GM23248 (cell line): ENCODE measurements at regions not wholly inside any gene's neighbourhood (a gene's known extent, or its start where the extent isn't known, plus 50 kb on each side); places are given as distances from the start of the nearest gene placed in this dataset.

Source experiments
- DNase-seq: peaks from one replicate; pipeline ENCODE4 v3.0.0-alpha.2; 2015
- H2AFZ ChIP-seq: fragments of 200-600 bp; sonication (generic); 2 replicates; pipeline ENCODE4 v1.6.1; 2016; ENCODE audit warnings: antibody characterized with exemption
- H3F3A ChIP-seq: fragments of 200-600 bp; sonication (generic); 2 replicates; pipeline ENCODE4 v1.6.1; 2016; ENCODE audit warnings: mild to moderate bottlenecking, antibody characterized with exemption, mixed run types; ENCODE audit not compliant: insufficient read depth
- H3K27ac ChIP-seq: fragments of 200-600 bp; sonication (generic); 2 replicates; pipeline ENCODE4 v1.5.1; 2016; ENCODE audit warnings: mild to moderate bottlenecking
- H3K27me3 ChIP-seq: fragments of 200-600 bp; sonication (generic); replicated peaks from 2 replicates; pipeline ENCODE4 v1.6.1; 2016; ENCODE audit warnings: mild to moderate bottlenecking; ENCODE audit not compliant: insufficient read depth
- H3K36me3 ChIP-seq: fragments of 200-600 bp; sonication (generic); 2 replicates; pipeline ENCODE4 v1.6.1; 2016; ENCODE audit warnings: low read depth, mild to moderate bottlenecking
- H3K4me1 ChIP-seq: fragments of 200-600 bp; sonication (generic); 2 replicates; pipeline ENCODE4 v1.6.1; 2016; ENCODE audit warnings: mild to moderate bottlenecking; ENCODE audit not compliant: insufficient read depth
- H3K4me2 ChIP-seq: fragments of 200-600 bp; sonication (generic); one replicate; pipeline ENCODE4 v1.6.1; 2016; ENCODE audit warnings: mild to moderate bottlenecking; ENCODE audit not compliant: unreplicated experiment
- H3K4me3 ChIP-seq: fragments of 200-600 bp; sonication (generic); 2 replicates; pipeline ENCODE4 v1.5.1; 2016; ENCODE audit warnings: mild to moderate bottlenecking
- H3K79me2 ChIP-seq: fragments of 200-600 bp; sonication (generic); 2 replicates; pipeline ENCODE4 v1.6.1; 2016; ENCODE audit warnings: mild to moderate bottlenecking; ENCODE audit not compliant: insufficient read depth
- H3K9ac ChIP-seq: fragments of 200-600 bp; sonication (generic); 2 replicates; pipeline ENCODE4 v1.6.1; 2016; ENCODE audit warnings: mild to moderate bottlenecking
- H3K9me2 ChIP-seq: fragments of 200-600 bp; sonication (generic); 2 replicates; pipeline ENCODE4 v1.6.1; 2016; ENCODE audit warnings: mixed run types, mild to moderate bottlenecking, moderate library complexity; ENCODE audit not compliant: insufficient read depth
- H3K9me3 ChIP-seq: fragments of 200-600 bp; sonication (generic); one replicate; pipeline ENCODE4 v1.6.1; 2017; ENCODE audit warnings: low read depth
- H4K20me1 ChIP-seq: fragments of 200-600 bp; sonication (generic); 2 replicates; pipeline ENCODE4 v1.6.0; 2016; ENCODE audit not compliant: insufficient read depth
- EZH2 ChIP-seq: fragments of 200-600 bp; sonication (generic); IDR thresholded peaks from 2 replicates; pipeline ENCODE4 v1.6.1; 2018; ENCODE audit warnings: antibody characterized with exemption, mild to moderate bottlenecking; ENCODE audit not compliant: insufficient read depth, poor library complexity, severe bottlenecking
- EZH2phosphoT487 ChIP-seq: fragments of 200-600 bp; sonication (generic); IDR thresholded peaks from 2 replicates; pipeline ENCODE4 v1.6.1; 2018; ENCODE audit warnings: antibody characterized with exemption, moderate library complexity, mild to moderate bottlenecking, low read depth; ENCODE audit not compliant: insufficient read depth
- WGBS, 2 experiments: methylation state at CpG; one replicate each; pipeline ENCODE4 v1.1.6; 2015 to 2017; ENCODE audit warnings: low lambda C conversion rate in 2 of 2, low coverage in 1 of 2; ENCODE audit errors: missing lambda C conversion rate in 2 of 2; 5-methylcytosine and 5-hydroxymethylcytosine counted together
- in situ Hi-C: fragments of 300-500 bp; cut with MboI; formaldehyde crosslinking; loops from 2 replicates; pipeline ENCODE4 v1.15.0; 2020

- H3K9me2 ChIP-seq = no peaks in the 10 kb centered on the region
- H3K36me3 ChIP-seq = no peaks in the 10 kb centered on the region
- H3K4me3 ChIP-seq = no peak overlapping the region
- no peaks in the 10 kb centered on the region for H3F3A ChIP-seq
- no peak overlapping the region for H2AFZ ChIP-seq
- in situ Hi-C loops = no loop called here
- H3K27ac ChIP-seq = no peak overlapping the region
- no peaks in the 10 kb centered on the region for H3K79me2 ChIP-seq
- no peaks in the 10 kb centered on the region for H4K20me1 ChIP-seq
- DNase-seq = no peak
- TF ChIP-seq EZH2phosphoT487 (no peak), EZH2 (no peak)
- H3K4me2 ChIP-seq = no peak overlapping the region
- H3K4me1 ChIP-seq = peaks cover 6% of the 10 kb centered on the region; the same call in 1 of the 2 replicates
- no peak overlapping the region for H3K9ac ChIP-seq
- no peaks in the 10 kb centered on the region for H3K9me3 ChIP-seq
- H3K27me3 ChIP-seq = no peaks in the 10 kb centered on the region
- 74 to 76% methylated on average over 4 of the region's 4 CpGs for WGBS, 2 experiments
Observed at GRCh38 chr6:132122871-132123270, 171.7 kb upstream of the CCN2 start.

DNA sequence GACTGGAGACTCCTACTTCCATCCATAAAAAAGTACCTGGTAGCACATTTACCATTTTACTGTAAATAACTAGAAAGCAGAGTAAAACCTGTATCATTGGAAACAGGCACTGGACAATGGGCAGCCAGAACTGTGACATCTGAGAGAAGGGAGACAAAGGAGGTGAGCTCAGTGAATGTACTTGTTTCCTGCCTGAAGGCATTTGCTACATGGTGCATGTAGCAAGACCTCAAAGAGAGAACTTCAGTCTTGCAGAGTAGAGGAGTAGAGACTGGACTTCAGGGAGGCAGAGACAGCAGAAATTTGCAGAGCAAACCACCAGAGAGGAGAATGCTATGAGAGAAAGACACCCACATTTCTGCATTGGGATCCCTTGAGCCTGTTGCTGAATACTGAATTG lies 171.0 kb upstream of the CCN2 start:
- Histone ChIP-seq H3K9ac (no peak overlapping the region), H3K9me3 (no peaks in the 10 kb centered on the region), H3K27ac (no peak overlapping the region), H3K79me2 (no peaks in the 10 kb centered on the region), H3K4me3 (no peak overlapping the region), H3K4me1 (peaks cover 6% of the 10 kb centered on the region; the same call in 1 of the 2 replicates), H4K20me1 (no peaks in the 10 kb centered on the region), H3F3A (no peaks in the 10 kb centered on the region), H3K27me3 (no peaks in the 10 kb centered on the region), H3K9me2 (no peaks in the 10 kb centered on the region), H3K36me3 (no peaks in the 10 kb centered on the region), H3K4me2 (no peak overlapping the region), H2AFZ (no peak overlapping the region)
- TF ChIP-seq EZH2phosphoT487 = no peak
- TF ChIP-seq EZH2 = no peak
- no peak for DNase-seq
- in situ Hi-C loops = no loop called here

DNA sequence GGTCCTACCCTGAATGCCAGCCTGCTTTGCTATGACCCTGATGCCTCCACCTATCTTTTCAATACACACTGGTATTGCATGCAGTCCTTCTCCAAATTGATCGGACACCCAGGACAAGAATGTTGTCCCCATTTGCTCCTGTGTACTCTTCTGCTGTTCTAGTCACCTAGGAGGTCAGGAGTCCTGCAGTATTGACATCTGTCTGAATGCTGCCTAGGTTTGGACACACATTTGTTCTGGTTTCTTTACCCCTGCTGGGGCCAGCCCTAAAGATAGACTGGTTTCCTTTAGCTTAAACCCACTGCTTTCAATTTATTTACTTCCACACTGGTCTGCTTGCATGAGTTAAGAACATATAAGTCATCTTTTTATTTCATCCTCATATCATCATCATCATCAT lies 167.0 kb upstream of the CCN2 start:
- DNase-seq = no peak
- Histone ChIP-seq H3K27ac (no peak overlapping the region), H4K20me1 (no peaks in the 10 kb centered on the region), H3K4me2 (no peak overlapping the region), H2AFZ (no peak overlapping the region), H3K36me3 (no peaks in the 10 kb centered on the region), H3F3A (no peaks in the 10 kb centered on the region), H3K9me3 (no peaks in the 10 kb centered on the region), H3K4me3 (no peak overlapping the region), H3K9me2 (no peaks in the 10 kb centered on the region), H3K4me1 (peaks cover 18% of the 10 kb centered on the region), H3K9ac (no peak overlapping the region), H3K27me3 (no peaks in the 10 kb centered on the region), H3K79me2 (no peaks in the 10 kb centered on the region)
- 89 to 92% methylated on average over 1 of the region's 1 CpG for WGBS, 2 experiments
- in situ Hi-C loops = no loop called here
- no peak for TF ChIP-seq EZH2phosphoT487
- TF ChIP-seq EZH2 = no peak

DNA sequence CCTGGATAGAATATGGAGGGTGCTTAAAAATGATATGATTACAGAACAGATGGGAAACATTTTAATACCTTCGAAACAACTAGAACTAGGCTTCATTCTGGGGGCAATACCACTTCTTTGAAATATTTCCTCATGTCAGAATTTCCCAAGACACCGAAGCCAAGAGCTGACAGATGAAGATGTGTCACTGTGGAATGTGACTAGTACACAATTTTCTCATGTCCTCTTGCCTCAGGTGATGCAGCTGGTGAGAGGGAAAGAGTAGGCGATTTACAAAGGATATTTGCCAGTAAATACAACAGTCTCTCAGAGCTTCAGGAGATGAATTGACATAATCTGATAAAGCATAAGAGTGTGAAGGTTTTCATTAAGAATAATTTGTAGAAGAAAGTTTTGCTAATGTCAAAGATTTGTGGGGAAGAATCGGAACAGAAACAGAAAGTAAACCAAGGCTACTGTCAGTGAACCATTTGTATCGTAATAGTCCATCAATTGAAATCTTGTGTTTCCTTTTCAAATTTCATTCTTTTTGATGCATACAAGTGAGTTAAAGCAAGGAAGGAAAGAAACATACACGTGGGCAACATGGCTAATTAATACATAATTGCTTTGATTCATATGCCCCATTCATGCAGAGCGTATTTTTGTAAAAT lies 164.7 kb upstream of the CCN2 start:
- H3K9me2 ChIP-seq = no peaks in the 10 kb centered on the region
- H4K20me1 ChIP-seq = no peaks in the 10 kb centered on the region
- peaks cover 12% of the 10 kb centered on the region for H3K4me1 ChIP-seq
- H3K27ac ChIP-seq = 0 out of 2 replicates have a peak overlapping the region, but pooled peaks have one; percentile 0
- no peaks in the 10 kb centered on the region for H3F3A ChIP-seq
- peak overlapping the region; percentile 57 for H3K9ac ChIP-seq
- no peaks in the 10 kb centered on the region for H3K9me3 ChIP-seq
- DNase-seq = peak; percentile 57
- no peak for TF ChIP-seq EZH2
- no peak for TF ChIP-seq EZH2phosphoT487
- peak overlapping the region; percentile 87 for H3K4me2 ChIP-seq
- H3K27me3 ChIP-seq = no peaks in the 10 kb centered on the region
- WGBS, 2 experiments = 7 to 11% methylated on average over 7 of the region's 7 CpGs
- peak overlapping the region; percentile 65 for H3K4me3 ChIP-seq
- H3K79me2 ChIP-seq = no peaks in the 10 kb centered on the region
- in situ Hi-C loops = no loop called here
- no peaks in the 10 kb centered on the region for H3K36me3 ChIP-seq
- peak overlapping the region; percentile 66 for H2AFZ ChIP-seq
